ENCODE measurements at regions not wholly inside any gene's neighbourhood (a gene's known extent, or its start where the extent isn't known, plus 50 kb on each side); places are given as distances from the start of the nearest gene placed in this dataset.

DNA sequence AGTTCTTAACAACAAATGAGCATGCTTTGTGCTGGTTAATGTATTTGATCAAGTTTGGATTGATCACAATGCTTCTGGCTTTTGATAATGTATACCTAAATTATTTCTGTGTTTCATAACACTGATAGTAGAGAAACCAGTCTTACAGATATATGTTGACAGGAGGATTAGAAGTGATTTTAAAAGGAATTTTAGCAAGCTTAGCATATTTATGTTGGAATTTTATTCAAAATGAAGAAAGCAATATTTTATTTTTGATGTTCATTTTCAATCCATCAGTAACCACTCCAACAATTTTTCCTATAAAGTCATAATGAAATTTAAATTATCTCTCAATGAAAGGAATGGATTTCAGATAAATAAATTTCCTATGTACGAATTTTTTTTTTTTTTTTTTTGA lies 291.8 kb downstream of the HHIPL2 start:
- no peak overlapping the region for H3K4me3 Mint-ChIP-seq
- H3K9me3 Mint-ChIP-seq: peaks cover 7% of the 10 kb centered on the region
- H3K27me3 Mint-ChIP-seq: no peaks in the 10 kb centered on the region
- no peaks in the 10 kb centered on the region for H3K4me1 Mint-ChIP-seq
- no peak overlapping the region for H3K27ac Mint-ChIP-seq
- POLR2A ChIA-PET: no interaction called here
- DNase-seq: no peak
- CTCF ChIA-PET: interaction anchor here (0.7 kb wide), 1 partner anchor 76 kb away, joined by 4 read pairs; no protein-coding TSS in a partner anchor
- no peaks in the 10 kb centered on the region for H3K36me3 Mint-ChIP-seq (ENCODE audit: low read depth)

DNA sequence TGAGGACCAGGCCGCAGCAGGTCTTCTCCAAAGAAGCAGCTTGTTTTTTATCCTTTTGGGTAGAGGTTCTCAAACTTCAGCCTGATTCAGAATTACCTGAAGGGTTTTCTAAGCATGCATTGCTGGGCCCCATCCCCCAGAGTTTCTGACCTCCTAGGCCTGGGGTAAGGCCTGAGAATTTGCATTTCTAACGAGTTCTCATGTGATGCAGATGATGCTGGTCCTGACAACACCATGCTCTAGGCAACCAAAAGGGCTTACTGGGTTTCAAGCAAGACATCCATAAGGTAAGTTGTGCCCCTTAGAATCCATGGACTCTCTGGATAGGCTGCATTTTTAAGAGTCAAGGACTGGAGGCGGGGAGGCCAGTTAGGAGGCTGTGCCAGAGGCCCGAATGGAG lies 295.1 kb downstream of the HHIPL2 start:
- Mint-ChIP-seq H3K36me3 (ENCODE audit: low read depth) (no peaks in the 10 kb centered on the region), H3K27me3 (no peaks in the 10 kb centered on the region), H3K27ac (no peak overlapping the region), H3K4me3 (no peak overlapping the region), H3K4me1 (no peaks in the 10 kb centered on the region), H3K9me3 (peaks cover 7% of the 10 kb centered on the region)
- DNase-seq: no peak
- CTCF ChIA-PET: no interaction called here
- POLR2A ChIA-PET: no interaction called here

DNA sequence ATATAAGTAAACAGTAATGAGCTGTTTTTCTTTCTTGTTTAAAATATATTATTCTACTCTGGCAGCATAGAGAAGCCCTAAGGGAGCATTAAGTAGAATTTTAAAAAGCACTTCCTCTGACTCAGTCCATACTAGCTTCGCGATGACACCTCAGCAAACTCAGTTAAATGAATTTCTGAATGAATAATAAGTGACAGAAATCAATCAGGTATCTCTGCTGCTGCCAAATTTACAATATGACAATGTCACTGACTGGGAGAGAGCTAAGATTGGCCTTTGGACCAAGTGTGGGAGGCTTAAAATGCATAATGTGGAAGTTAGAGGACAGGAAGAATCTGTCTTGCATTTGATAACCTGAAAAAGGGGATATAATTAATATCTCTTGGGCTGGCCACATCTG lies 296.1 kb downstream of the HHIPL2 start:
- no peak for DNase-seq
- Mint-ChIP-seq H3K9me3 (peaks cover 7% of the 10 kb centered on the region), H3K27me3 (no peaks in the 10 kb centered on the region), H3K4me1 (no peaks in the 10 kb centered on the region), H3K4me3 (no peak overlapping the region), H3K27ac (no peak overlapping the region), H3K36me3 (ENCODE audit: low read depth) (no peaks in the 10 kb centered on the region)
- ChIA-PET POLR2A (interaction anchor here (0.6 kb wide), 1 partner anchor 24 kb away, joined by 4 read pairs; no protein-coding TSS in a partner anchor), CTCF (no interaction called here)

DNA sequence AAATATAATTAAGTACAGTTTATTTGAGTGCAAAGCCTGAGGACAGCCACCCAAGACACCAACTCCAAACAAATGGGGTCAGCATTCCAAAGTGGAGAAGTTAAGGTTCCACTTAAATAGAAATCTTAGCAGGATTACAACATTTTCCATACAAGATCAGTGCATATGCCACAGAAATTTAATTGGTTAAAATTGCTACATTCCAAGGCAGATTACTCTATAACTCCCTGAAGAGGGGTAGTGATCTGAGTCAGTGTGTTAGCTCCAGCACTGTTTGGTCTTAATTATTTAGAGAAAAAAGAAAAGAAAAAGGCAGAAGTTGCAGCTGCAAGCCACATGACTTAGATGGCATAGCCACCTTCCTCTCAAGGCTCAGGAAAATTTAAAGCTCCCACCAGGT lies 297.5 kb downstream of the HHIPL2 start:
- Mint-ChIP-seq H3K4me3 (no peak overlapping the region), H3K27me3 (no peaks in the 10 kb centered on the region), H3K4me1 (no peaks in the 10 kb centered on the region), H3K9me3 (peaks cover 7% of the 10 kb centered on the region), H3K27ac (no peak overlapping the region), H3K36me3 (ENCODE audit: low read depth) (no peaks in the 10 kb centered on the region)
- no peak for DNase-seq
- CTCF ChIA-PET: interaction anchor here (1.2 kb wide), 1 partner anchor 8 kb away, joined by 4 read pairs; no protein-coding TSS in a partner anchor
- POLR2A ChIA-PET: no interaction called here

DNA sequence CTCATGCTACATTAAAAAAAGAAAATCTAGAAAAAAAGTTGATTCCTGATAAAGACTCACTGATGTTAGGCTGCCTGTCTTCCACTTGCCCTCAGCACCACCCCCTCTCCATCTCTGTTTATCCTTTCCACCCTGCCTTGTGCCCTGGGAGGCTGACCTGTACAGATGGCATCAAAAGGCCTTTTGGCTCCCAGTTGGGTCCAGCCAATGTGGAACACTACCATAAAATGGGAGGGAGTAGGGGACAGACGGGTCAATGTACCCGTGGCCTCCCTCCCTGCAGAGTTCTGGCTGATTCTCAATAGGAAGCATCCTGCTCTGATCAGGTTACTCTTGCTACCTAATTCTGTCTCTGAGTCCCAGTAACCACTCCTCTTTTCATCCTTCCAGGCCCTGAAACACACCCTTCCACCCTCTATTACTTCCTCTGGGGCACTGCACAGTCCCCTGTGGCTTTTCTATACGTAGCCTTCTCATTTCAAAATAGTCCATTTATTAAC lies 300.0 kb downstream of the HHIPL2 start:
- no peak for DNase-seq
- Mint-ChIP-seq H3K36me3 (ENCODE audit: low read depth) (no peaks in the 10 kb centered on the region), H3K4me1 (no peaks in the 10 kb centered on the region), H3K9me3 (peaks cover 5% of the 10 kb centered on the region), H3K27ac (no peak overlapping the region), H3K27me3 (no peaks in the 10 kb centered on the region), H3K4me3 (no peak overlapping the region)
- ChIA-PET POLR2A (no interaction called here), CTCF (no interaction called here)

DNA sequence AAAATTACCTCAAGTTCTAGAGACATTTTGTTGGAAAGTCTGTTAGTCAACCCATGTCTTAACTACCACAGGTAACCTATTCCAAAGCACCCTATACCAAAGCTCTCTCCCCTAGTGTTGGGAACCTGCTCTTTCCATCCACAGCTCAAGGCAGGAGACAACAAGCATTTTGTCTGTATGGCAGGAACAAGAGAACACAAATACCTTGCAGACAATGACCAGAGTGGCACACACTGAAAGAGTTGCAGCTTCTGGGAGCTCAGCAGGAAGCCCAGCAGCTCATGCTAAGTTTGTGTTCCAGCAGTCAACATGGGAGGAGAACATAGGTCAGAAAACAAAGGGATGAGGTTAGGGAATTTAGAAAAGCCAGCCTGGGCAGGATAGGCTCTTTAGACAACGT lies 300.8 kb downstream of the HHIPL2 start:
- ChIA-PET CTCF (no interaction called here), POLR2A (no interaction called here)
- DNase-seq: no peak
- H3K36me3 Mint-ChIP-seq (ENCODE audit: low read depth): no peaks in the 10 kb centered on the region
- H3K27me3 Mint-ChIP-seq: no peaks in the 10 kb centered on the region
- no peaks in the 10 kb centered on the region for H3K4me1 Mint-ChIP-seq
- no peak overlapping the region for H3K27ac Mint-ChIP-seq
- peaks cover 1% of the 10 kb centered on the region for H3K9me3 Mint-ChIP-seq
- H3K4me3 Mint-ChIP-seq: no peak overlapping the region

DNA sequence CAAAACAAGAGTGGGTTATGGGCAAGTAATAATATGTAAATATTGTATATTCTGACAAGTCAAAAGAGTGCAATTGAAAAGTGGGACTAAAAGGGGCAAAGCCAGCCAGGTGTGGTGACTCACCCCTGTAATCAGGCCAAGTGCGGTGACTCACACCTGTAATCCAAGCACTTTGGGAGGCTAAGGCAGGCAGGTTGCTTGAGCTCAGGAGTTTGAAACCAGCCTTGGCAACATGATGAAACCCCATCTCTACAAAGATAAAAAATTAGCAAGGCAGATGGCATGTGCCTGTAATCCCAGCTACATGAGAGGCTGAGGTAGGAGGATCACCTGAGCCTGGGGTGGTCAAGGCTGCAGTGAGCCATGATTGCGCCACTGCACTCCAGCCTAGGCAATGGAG lies 304.0 kb downstream of the HHIPL2 start:
- no peaks in the 10 kb centered on the region for H3K27me3 Mint-ChIP-seq
- POLR2A ChIA-PET: no interaction called here
- H3K36me3 Mint-ChIP-seq (ENCODE audit: low read depth): no peaks in the 10 kb centered on the region
- H3K9me3 Mint-ChIP-seq: no peaks in the 10 kb centered on the region
- DNase-seq: no peak
- no peaks in the 10 kb centered on the region for H3K4me1 Mint-ChIP-seq
- no peak overlapping the region for H3K4me3 Mint-ChIP-seq
- CTCF ChIA-PET: no interaction called here
- no peak overlapping the region for H3K27ac Mint-ChIP-seq

DNA sequence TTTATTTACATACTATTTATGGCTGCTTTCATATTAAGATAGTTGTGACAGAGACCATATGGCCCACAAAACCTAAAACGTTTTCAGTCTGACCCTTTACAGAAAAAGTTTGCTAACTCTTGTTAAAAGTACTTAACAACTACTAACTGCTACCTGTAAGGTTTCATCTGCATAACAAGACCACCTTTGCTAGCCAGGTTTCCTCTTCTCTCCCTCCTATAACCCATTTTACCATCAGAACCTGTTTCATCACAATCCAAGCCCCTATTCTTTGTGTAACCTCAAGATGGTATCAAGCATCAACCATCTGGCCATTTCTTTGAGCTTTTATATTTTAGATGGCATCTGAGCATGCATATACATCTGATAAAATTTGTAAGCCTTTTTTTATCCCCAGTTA lies 305.4 kb downstream of the HHIPL2 start:
- ChIA-PET CTCF (interaction anchor here (0.6 kb wide), 1 partner anchor 8 kb away, joined by 4 read pairs; no protein-coding TSS in a partner anchor), POLR2A (no interaction called here)
- Mint-ChIP-seq H3K27me3 (no peaks in the 10 kb centered on the region), H3K27ac (no peak overlapping the region), H3K4me3 (no peak overlapping the region), H3K9me3 (no peaks in the 10 kb centered on the region), H3K36me3 (ENCODE audit: low read depth) (no peaks in the 10 kb centered on the region), H3K4me1 (no peaks in the 10 kb centered on the region)
- no peak for DNase-seq

DNA sequence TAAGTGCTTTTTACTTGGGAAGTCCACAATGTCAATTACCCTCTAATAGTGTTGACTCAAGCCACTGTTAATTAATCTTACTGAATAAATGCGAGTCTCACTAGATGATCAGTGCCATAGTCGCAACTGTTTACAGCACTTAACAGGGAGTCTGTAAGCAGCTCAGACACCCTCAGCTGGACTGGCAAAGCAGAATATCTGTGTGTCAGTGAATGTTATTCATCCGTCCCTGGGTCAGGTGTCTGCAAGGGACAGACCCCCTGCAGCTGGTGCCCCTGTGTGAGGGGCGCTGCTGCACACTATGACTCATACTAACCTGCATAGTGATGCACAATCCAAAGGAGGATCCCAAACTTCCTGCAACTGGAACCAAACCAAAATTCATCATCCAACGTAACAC lies 306.5 kb downstream of the HHIPL2 start:
- no peaks in the 10 kb centered on the region for H3K27me3 Mint-ChIP-seq
- POLR2A ChIA-PET: no interaction called here

DNA sequence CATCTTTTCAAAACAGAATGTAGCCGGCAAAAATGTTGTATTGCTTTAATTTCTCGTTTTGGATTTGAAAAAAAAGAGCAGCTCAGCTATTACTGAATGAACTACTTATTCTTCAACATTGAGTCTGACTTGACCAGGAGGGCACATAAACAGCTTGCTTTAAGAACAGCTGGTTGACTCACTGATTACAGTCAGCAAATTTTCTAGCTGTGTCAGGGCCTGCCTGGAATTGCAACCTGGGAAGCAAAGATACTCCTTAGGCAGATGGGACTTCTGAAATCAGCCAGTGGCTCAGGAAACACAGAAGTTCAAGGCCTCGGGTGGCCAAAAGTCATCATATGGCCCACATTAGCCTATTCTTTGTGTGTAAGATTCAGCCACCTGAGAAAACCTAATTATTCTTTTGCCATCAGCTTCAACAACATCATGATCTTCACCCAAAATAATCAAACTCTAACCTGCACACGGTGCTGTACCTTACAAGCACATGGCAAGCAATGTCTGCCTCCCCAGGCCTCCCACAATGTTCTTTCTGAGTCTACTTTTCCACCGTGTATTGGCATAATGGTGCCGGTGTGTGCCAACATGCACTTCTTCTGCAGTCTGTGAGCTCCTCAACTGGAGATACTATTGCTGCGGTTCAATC lies 307.2 kb downstream of the HHIPL2 start:
- H3K9me3 Mint-ChIP-seq: no peaks in the 10 kb centered on the region
- H3K36me3 Mint-ChIP-seq (ENCODE audit: low read depth): no peaks in the 10 kb centered on the region
- no peak for DNase-seq
- H3K4me3 Mint-ChIP-seq: no peak overlapping the region
- H3K4me1 Mint-ChIP-seq: no peaks in the 10 kb centered on the region
- CTCF ChIA-PET: no interaction called here
- H3K27me3 Mint-ChIP-seq: no peaks in the 10 kb centered on the region
- POLR2A ChIA-PET: no interaction called here
- no peak overlapping the region for H3K27ac Mint-ChIP-seq

More for the DNA sequence above, 306.5 kb downstream of the HHIPL2 start:
- CTCF ChIA-PET: no interaction called here
- Mint-ChIP-seq H3K36me3 (ENCODE audit: low read depth) (no peaks in the 10 kb centered on the region), H3K27ac (no peak overlapping the region), H3K9me3 (no peaks in the 10 kb centered on the region), H3K4me1 (no peaks in the 10 kb centered on the region), H3K4me3 (no peak overlapping the region)
- no peak for DNase-seq

DNA sequence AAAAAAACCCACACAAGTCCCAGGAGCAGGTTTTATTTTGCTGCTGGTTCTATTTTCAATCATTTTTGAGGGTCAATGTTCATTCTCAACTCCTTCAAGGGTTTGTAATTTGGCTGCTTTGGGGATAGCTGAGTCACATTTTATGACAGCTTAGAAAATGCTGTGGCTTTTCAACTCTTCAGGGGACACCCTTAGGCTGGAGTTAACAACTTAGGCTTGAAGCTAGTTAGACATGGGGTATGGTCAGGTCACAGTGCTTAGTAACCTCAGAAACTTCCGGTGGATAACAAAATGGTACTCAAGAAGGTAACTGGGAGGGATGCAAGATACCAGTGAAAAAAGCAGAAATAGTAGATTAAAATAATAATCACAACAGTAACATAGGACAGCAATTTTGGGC lies 308.8 kb downstream of the HHIPL2 start:
- DNase-seq: no peak
- Mint-ChIP-seq H3K27ac (no peak overlapping the region), H3K36me3 (ENCODE audit: low read depth) (no peaks in the 10 kb centered on the region), H3K9me3 (no peaks in the 10 kb centered on the region), H3K27me3 (no peaks in the 10 kb centered on the region), H3K4me3 (no peak overlapping the region), H3K4me1 (no peaks in the 10 kb centered on the region)
- ChIA-PET CTCF (interaction anchor here (1.1 kb wide), 1 partner anchor 12 kb away, joined by 3 read pairs; no protein-coding TSS in a partner anchor), POLR2A (no interaction called here)

DNA sequence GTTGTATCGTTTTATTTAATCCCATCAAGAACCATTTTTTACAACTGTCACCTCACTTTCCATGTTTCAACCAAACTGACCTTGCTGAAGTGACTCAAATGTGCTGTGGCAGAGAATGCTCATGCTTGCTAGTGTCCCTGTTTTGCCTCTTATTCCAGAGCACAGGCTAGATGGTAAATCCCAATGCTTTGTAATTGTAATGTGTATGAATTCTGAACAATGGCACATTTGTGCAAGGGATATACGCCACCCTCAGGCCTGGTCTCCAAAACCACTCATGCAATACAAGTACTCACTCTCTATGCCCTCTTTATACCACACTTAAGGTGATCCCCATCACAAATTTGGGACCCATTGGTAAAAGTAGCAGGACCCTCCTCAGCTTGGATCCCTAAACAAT lies 313.6 kb downstream of the HHIPL2 start:
- no peak for DNase-seq
- no peaks in the 10 kb centered on the region for H3K9me3 Mint-ChIP-seq
- no peaks in the 10 kb centered on the region for H3K27me3 Mint-ChIP-seq
- H3K4me1 Mint-ChIP-seq: no peaks in the 10 kb centered on the region
- ChIA-PET POLR2A (no interaction called here), CTCF (interaction anchor here (1.1 kb wide), 1 partner anchor 221 kb away, joined by 3 read pairs; no protein-coding TSS in a partner anchor)
- no peaks in the 10 kb centered on the region for H3K36me3 Mint-ChIP-seq (ENCODE audit: low read depth)
- no peak overlapping the region for H3K27ac Mint-ChIP-seq
- no peak overlapping the region for H3K4me3 Mint-ChIP-seq

DNA sequence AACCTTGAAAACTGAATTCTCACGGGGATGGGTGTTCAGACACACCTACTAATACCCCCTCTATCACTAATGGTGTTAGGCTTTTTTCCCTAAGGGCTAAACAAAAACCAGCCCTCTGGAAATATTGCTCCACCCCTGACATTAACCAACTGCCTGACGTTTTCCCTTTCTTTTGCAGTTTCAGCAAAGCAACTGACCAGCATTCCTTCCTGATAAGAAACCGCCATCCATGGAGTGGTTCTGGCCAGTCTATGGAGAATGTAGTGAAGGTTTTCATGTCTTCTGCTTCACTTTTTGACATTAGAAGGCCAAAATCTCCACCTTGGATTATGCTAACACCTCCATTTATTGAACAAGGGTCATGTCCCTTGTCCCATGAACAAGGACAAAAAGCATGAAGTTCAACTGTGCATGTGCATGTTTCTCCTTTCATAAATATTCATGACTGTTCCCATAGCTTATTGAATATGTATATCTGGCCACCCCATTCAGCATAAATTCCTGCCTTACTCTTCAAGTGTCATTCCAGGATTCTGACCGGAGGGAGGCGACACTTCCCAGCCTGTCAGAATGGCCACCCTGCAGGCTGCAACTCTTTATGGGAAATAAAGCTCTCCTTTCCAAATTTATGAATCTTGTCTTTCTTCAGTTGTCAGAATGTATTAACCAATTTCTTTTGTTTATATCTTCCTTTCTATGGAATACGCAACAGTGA lies 314.3 kb downstream of the HHIPL2 start:
- no peak overlapping the region for H3K27ac Mint-ChIP-seq
- ChIA-PET POLR2A (no interaction called here), CTCF (no interaction called here)
- DNase-seq: no peak
- H3K36me3 Mint-ChIP-seq (ENCODE audit: low read depth): no peaks in the 10 kb centered on the region
- H3K4me3 Mint-ChIP-seq: no peak overlapping the region
- no peaks in the 10 kb centered on the region for H3K9me3 Mint-ChIP-seq
- H3K27me3 Mint-ChIP-seq: no peaks in the 10 kb centered on the region
- no peaks in the 10 kb centered on the region for H3K4me1 Mint-ChIP-seq

DNA sequence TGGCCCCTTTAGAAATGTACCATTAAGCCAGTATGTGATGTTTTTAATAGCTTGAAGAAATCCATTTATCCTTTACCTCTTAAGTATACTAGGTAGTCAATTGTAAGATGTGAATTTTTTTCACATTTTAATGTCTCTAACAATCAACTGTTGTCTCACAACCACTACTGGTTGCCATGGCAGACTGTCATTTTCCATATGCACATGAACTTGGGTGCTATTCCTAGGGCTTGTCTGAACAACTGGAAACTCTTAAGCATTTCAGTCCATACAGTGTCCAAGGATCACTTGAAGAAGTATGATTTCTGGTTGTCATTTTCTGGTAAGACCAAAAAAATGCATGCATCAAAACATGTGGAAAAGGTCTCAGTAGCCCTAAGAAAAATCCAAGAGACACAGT lies 315.1 kb downstream of the HHIPL2 start:
- no peaks in the 10 kb centered on the region for H3K9me3 Mint-ChIP-seq
- H3K27ac Mint-ChIP-seq: no peak overlapping the region
- DNase-seq: no peak
- no peaks in the 10 kb centered on the region for H3K27me3 Mint-ChIP-seq
- H3K4me3 Mint-ChIP-seq: no peak overlapping the region
- no peaks in the 10 kb centered on the region for H3K36me3 Mint-ChIP-seq (ENCODE audit: low read depth)
- POLR2A ChIA-PET: no interaction called here
- H3K4me1 Mint-ChIP-seq: no peaks in the 10 kb centered on the region
- CTCF ChIA-PET: no interaction called here

Data from activated CD4-positive, alpha-beta T cell treated with anti-CD3 and anti-CD28 coated beads, Interleukin-2, amount 10 ng/mL, durations not matched to agents 7 days and 5 days (primary cell).